HepG2 (cell line): ENCODE measurements at regions not wholly inside any gene's neighbourhood (a gene's known extent, or its start where the extent isn't known, plus 50 kb on each side); places are given as distances from the start of the nearest gene placed in this dataset.

Experiments used
- ATAC-seq: fragments of 200-7000 bp; cut with Tn5 transposase; 3 replicates; pipeline ENCODE4 v1.9.1; 2020; ENCODE audit warnings: mild to moderate bottlenecking, moderate library complexity
- BruUV-seq: library from RNA; stranded (reverse); fragments of 400-500 nt; replicated peaks from 2 replicates; lab custom pipeline; 2021; lab: Mats Ljungman, UMichigan
- CTCF ChIA-PET: fragments of 300-600 bp; formaldehyde crosslinking; extraction: SDS; loops from one replicate; lab custom pipeline; 2021; ENCODE audit warnings: low total read pairs, inconsistent platforms, low intra/inter-chr PET ratio; lab: Yijun Ruan, JAX
- POLR2A ChIA-PET: fragments of 350-600 bp; sonication (Branson Sonifier 250); formaldehyde crosslinking; loops from one replicate; lab custom pipeline; 2020; ENCODE audit warnings: antibody characterized with exemption, inconsistent platforms; lab: Yijun Ruan, JAX
- DNase-seq: peaks from one replicate; pipeline ENCODE4 v3.0.0-alpha.2; 2015; ENCODE audit warnings: low spot score
- FAIRE-seq: peaks from 3 replicates; lab custom pipeline; 2011; peaks lifted over from hg19 to GRCh38; lab: Jason Lieb, UNC
- H2AFZ ChIP-seq: one replicate; pipeline ENCODE4 v1.6.1; 2011; ENCODE audit warnings: low read length, inconsistent platforms
- H3K27ac ChIP-seq: fragments of 300-600 bp; 3 replicates; pipeline ENCODE4 v1.8.0; 2011; ENCODE audit warnings: mixed run types, mild to moderate bottlenecking, mixed read lengths, low read length, inconsistent platforms; ENCODE audit not compliant: insufficient read depth; ENCODE audit errors: extremely low read length
- H3K27me3 ChIP-seq, 2 experiments: fragments of 200-600 bp in 1 of 2; 2 replicates in 1 of 2; 3 replicates in 1 of 2; pipeline versions ENCODE4 v1.6.0 to v1.8.0; 2011; ENCODE audit warnings: low read length in 2 of 2, mild to moderate bottlenecking in 2 of 2, moderate library complexity in 2 of 2, inconsistent platforms in 1 of 2; ENCODE audit not compliant: insufficient read depth in 2 of 2, control insufficient read depth in 1 of 2
- H3K36me3 ChIP-seq, 2 experiments: fragments of 200-600 bp in 1 of 2; replicated peaks in 1 of 2; 2 replicates in 1 of 2; 3 replicates in 1 of 2; pipeline versions ENCODE4 v1.5.1 to v1.8.0; 2011; ENCODE audit warnings: low read length in 2 of 2, inconsistent platforms in 1 of 2; ENCODE audit not compliant: insufficient read depth in 2 of 2, control insufficient read depth in 1 of 2
- H3K4me1 ChIP-seq: 2 replicates; pipeline ENCODE4 v1.5.1; 2012; ENCODE audit warnings: low read length, inconsistent platforms; ENCODE audit not compliant: insufficient read depth
- H3K4me2 ChIP-seq: 2 replicates; pipeline ENCODE4 v1.6.0; 2011; ENCODE audit warnings: low read depth, low read length, inconsistent platforms
- H3K4me3 ChIP-seq, 3 experiments: fragments of 200-600 bp in 1 of 3; sonication (generic), shearing (Covaris generic) in 1 of 3; replicated peaks in 1 of 3; 2 replicates each; pipeline ENCODE4 v1.5.1; 2011 to 2016; ENCODE audit warnings: low read length in 3 of 3, inconsistent platforms in 2 of 3, low read depth in 2 of 3, mild to moderate bottlenecking in 2 of 3, control low read depth in 1 of 3, mixed read lengths in 1 of 3; ENCODE audit not compliant: insufficient read depth in 1 of 3
- H3K79me2 ChIP-seq: one replicate; pipeline ENCODE4 v1.6.1; 2011; ENCODE audit warnings: low read length, inconsistent platforms; ENCODE audit not compliant: insufficient read depth
- H3K9ac ChIP-seq: 2 replicates; pipeline ENCODE4 v1.6.0; 2011; ENCODE audit warnings: mild to moderate bottlenecking, low read depth, low read length, inconsistent platforms; ENCODE audit not compliant: insufficient read depth
- H3K9me3 ChIP-seq: 2 replicates; pipeline ENCODE4 v1.5.1; 2012; ENCODE audit warnings: mild to moderate bottlenecking, low read length
- H4K20me1 ChIP-seq: 2 replicates; pipeline ENCODE4 v1.6.0; 2011; ENCODE audit warnings: inconsistent platforms, mild to moderate bottlenecking, low read length, moderate library complexity; ENCODE audit not compliant: insufficient read depth
- NR1H2 ChIP-seq: sonication (generic); formaldehyde crosslinking; IDR thresholded peaks from 2 replicates; pipeline ENCODE4 v1.8.1; 2022; ENCODE audit warnings: low read depth, missing genetic modification reagents, borderline replicate concordance
- ONECUT2 ChIP-seq: sonication (generic); formaldehyde crosslinking; IDR thresholded peaks from 2 replicates; pipeline ENCODE4 v1.4.0; 2020; ENCODE audit warnings: missing genetic modification reagents
- PRDM15 ChIP-seq: sonication (generic); formaldehyde crosslinking; IDR thresholded peaks from 2 replicates; pipeline ENCODE4 v1.4.0; 2020; ENCODE audit warnings: missing genetic modification reagents
- RBFOX2 ChIP-seq: fragments of 200-400 bp; formaldehyde crosslinking; IDR thresholded peaks from 2 replicates; pipeline ENCODE4 v1.6.1; 2017; ENCODE audit warnings: low read depth, mild to moderate bottlenecking, low read length
- SMARCC2 ChIP-seq: fragments of 450-650 bp; IDR thresholded peaks from 2 replicates; pipeline ENCODE4 v1.6.1; 2017; ENCODE audit warnings: antibody characterized with exemption, mild to moderate bottlenecking
- SNAPC2 ChIP-seq: sonication (generic); formaldehyde crosslinking; IDR thresholded peaks from 2 replicates; pipeline ENCODE4 v1.8.1; 2022; ENCODE audit warnings: mild to moderate bottlenecking, missing genetic modification reagents
- SP2 ChIP-seq: sonication (generic); formaldehyde crosslinking; IDR thresholded peaks from 2 replicates; pipeline ENCODE4 v1.5.1; 2020; ENCODE audit warnings: mild to moderate bottlenecking, missing genetic modification reagents
- TCF7 ChIP-seq: sonication (generic); IDR thresholded peaks from 2 replicates; pipeline ENCODE4 v1.6.1; 2016; ENCODE audit warnings: antibody characterized with exemption, low read depth
- ZBTB40 ChIP-seq, 2 experiments: fragments of 450-650 bp in 1 of 2; sonication (generic) in 1 of 2; formaldehyde crosslinking in 1 of 2; IDR thresholded peaks; 2 replicates each; pipeline versions ENCODE4 v1.6.1 to v1.8.0; 2016 to 2022; ENCODE audit warnings: antibody characterized with exemption in 1 of 2, mild to moderate bottlenecking in 1 of 2, missing genetic modification reagents in 1 of 2
- ZFYVE20 ChIP-seq: sonication (generic); formaldehyde crosslinking; IDR thresholded peaks from 2 replicates; pipeline ENCODE4 v1.8.0; 2023; ENCODE audit warnings: low read depth, mild to moderate bottlenecking, moderate library complexity, missing genetic modification reagents, borderline replicate concordance
- ZNF253 ChIP-seq: sonication (generic); formaldehyde crosslinking; IDR thresholded peaks from 2 replicates; pipeline ENCODE4 v1.8.0; 2022; ENCODE audit warnings: mild to moderate bottlenecking, missing genetic modification reagents, borderline replicate concordance
- ZNF557 ChIP-seq: sonication (generic); formaldehyde crosslinking; IDR thresholded peaks from 2 replicates; pipeline ENCODE4 v1.4.0; 2020; ENCODE audit warnings: missing genetic modification reagents
- ZNF737 ChIP-seq: sonication (generic); formaldehyde crosslinking; IDR thresholded peaks from 2 replicates; pipeline ENCODE4 v1.5.0; 2020; ENCODE audit warnings: missing genetic modification reagents, mild to moderate bottlenecking, borderline replicate concordance
- ZNF83 ChIP-seq: sonication (generic); formaldehyde crosslinking; IDR thresholded peaks from 2 replicates; pipeline ENCODE4 v1.4.0; 2020; ENCODE audit warnings: missing genetic modification reagents, mild to moderate bottlenecking, borderline replicate concordance
- WGBS: methylation state at CpG from one replicate; pipeline ENCODE4 v1.1.6; 2017; ENCODE audit warnings: low lambda C conversion rate; 5-methylcytosine and 5-hydroxymethylcytosine counted together
- in situ Hi-C: cut with HindIII; loops from 2 replicates; pipeline ENCODE4 v1.10.0; 2017; ENCODE audit warnings: low pct_unique_long_range_greater_than_20kb; ENCODE audit not compliant: extremely low pct_ligation_motif_present
- intact Hi-C: fragments of 100-400 bp; cut with micrococcal nuclease; formaldehyde crosslinking; loops from one replicate; pipeline ENCODE4 v1.10.0; 2022; ENCODE audit not compliant: unreplicated experiment

- H3K4me2 ChIP-seq = no peak overlapping the region
- H3K4me1 ChIP-seq = no peaks in the 10 kb centered on the region
- no peaks in the 10 kb centered on the region for H3K36me3 ChIP-seq
- H4K20me1 ChIP-seq = no peaks in the 10 kb centered on the region
- H3K27ac ChIP-seq = no peak overlapping the region
- CTCF ChIA-PET = no interaction called here
- no peak overlapping the region for H3K4me3 ChIP-seq
- no peaks in the 10 kb centered on the region; a peak in 1 of 5 replicates for H3K27me3 ChIP-seq
- H2AFZ ChIP-seq = no peak overlapping the region
- POLR2A ChIA-PET = no interaction called here
- no peak for ATAC-seq
- BruUV-seq = no TSS peak
- no peak for FAIRE-seq
- in situ Hi-C loops = no loop called here
- no peak overlapping the region for H3K9ac ChIP-seq
- no peaks in the 10 kb centered on the region for H3K9me3 ChIP-seq
- no peaks in the 10 kb centered on the region for H3K79me2 ChIP-seq
- intact Hi-C loops = no loop called here
- WGBS = 3% methylated on average over 3 of the region's 3 CpGs
- DNase-seq = no peak
- TF ChIP-seq SMARCC2 (no peak), ONECUT2 (CRISPR knock-in tag) (no peak), SP2 (CRISPR knock-in tag) (no peak), ZBTB40 (IDR thresholded peaks at IDR 0.05) (no peak), ZBTB40 (CRISPR knock-in tag; IDR thresholded peaks at IDR 0.05) (no peak), ZNF253 (CRISPR knock-in tag) (no peak), NR1H2 (CRISPR knock-in tag) (no peak), ZNF83 (CRISPR knock-in tag) (no peak), ZFYVE20 (CRISPR knock-in tag) (no peak), RBFOX2 (no peak), PRDM15 (CRISPR knock-in tag) (no peak), TCF7 (no peak), SNAPC2 (CRISPR knock-in tag) (no peak), ZNF557 (CRISPR knock-in tag) (no peak), ZNF737 (CRISPR knock-in tag) (no peak)
These were observed 95.8 kb upstream of the PLAAT1 start for GRCh38 chr3:193145248-193145647.
